ENCODE measurements at regions not wholly inside any gene's neighbourhood (a gene's known extent, or its start where the extent isn't known, plus 50 kb on each side); places are given as distances from the start of the nearest gene placed in this dataset.

DNA sequence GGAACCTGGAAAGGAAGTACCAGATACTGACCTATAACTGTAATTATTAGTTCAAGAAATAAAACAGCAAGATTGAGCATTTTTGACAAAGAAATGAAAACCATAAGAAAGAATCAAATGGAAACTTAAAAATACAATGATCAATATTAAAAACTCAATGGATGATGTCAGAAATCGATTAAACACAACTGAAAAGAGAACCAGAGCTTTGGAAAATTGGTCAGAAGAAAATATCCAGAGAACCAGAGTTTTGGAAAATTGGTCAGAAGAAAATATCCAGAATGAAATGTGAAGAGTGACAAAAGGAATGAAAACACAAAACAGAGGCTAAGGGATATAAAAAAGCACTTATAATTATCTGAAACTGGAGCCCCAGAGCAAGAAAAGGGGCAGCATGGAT is 438.6 kb downstream of the AJAP1 start:
- DNase-seq = no peak

DNA sequence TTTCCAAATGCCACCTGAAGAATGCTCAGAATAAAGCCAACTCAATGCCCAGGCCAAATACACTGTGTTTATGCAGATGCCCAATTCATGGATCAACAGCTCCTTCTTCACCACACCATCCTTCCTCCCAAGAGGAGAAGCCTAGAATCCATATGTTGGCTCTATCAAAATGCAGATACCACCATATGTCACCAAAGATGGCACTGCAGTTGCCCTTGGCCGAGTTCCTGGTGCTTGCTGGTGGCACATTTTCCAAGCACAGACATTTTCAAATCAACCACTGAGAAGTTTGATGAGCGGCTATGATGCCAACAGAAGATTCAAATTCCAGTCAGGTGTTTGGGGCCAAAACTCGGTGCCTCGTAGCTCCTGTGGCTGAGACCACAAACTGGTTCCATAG is 430.3 kb downstream of the AJAP1 start:
- DNase-seq = no peak

DNA sequence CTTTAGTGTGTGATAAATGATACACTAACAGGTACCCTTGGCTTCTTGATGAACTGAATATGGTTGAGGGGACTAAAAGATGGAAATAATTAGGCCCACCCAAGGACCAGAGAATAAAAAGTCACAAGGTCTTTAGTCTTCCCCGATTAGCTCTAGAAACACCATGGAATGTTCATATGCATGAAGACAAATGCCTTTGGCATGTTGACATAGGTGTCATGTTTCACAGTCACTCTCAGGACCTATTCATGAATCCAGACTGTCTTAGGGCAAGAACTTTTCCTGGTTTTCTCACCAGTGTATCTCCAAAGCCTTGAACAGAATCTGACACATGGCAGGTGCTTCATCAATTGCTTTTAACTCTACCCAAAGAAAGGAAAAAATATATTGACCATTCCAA is 412.8 kb downstream of the AJAP1 start:
- no peak for DNase-seq

DNA sequence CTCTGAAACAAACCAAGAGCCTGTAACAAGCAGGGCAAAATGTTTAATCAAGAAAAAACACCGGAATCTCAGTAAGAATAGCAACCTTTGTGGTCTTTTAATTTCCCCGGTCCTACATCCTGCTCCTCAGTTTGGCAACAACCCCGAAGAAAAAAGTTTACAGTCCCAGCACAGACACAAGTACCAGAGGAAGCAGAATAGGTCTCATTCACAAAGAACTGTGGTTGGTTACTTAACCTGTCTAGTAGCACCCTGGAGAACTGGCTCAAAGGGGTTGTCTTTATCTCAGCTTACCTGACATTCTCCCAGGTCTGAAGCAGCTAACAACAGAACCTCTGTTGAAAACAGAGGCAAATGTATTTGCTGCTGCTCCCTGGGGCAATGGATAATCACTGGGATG is 399.3 kb downstream of the AJAP1 start:
- no peak for DNase-seq

DNA sequence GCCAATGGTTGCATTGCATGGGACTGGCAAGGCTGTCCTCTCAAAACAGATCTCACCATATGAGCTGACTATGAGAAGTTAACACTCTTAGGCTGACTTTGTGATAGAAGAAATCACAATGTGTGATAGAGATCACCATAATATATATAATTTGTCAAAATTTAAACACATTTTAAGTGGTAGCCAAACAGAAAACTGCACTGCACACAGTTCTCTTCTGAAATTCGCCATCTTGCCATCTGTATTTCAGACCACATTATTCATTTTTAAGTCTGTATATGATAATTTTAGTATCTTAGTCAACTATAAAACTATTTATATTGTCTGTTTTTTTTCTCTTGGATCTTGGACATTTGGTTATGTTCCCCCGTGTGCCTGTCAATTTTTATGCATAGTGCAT is 374.7 kb downstream of the AJAP1 start:
- DNase-seq = no peak

DNA sequence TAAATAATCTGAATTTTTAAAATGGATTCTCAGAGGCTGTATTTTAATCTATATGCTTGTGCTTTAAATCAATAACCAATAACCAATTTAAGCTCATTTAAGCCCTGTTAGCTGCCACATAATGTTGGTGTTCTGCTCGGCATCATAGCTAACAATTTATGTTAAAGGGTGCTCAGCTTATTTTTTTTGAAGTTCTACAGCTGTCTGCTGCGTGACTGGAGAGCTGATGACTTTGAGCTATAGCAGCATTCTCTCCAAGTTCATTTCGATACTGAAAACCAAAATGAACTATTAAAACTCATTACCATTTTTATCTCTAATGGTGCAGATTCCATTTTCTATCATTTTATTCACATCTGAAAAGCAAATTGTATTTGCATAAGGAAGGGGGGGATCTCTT is 357.8 kb downstream of the AJAP1 start:
- no peak for DNase-seq

DNA sequence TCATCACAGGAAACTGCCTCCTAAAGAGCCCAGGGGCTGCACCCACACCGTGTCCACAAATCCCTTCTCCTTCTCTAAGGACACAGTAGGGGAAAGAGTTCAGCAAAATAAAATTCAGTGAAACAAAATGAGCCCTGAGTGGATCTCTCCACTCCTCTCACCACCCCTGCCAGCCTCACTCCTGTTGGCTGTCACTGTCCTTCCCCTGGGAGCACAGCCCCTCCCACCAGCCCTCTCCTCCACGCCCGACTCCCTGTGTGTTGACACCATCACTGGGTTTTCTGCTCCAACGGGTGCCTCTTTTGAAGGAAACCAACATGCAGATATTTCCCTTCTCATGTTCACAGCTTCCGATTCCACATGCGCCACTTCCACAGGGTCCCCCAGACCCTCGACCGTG is 356.2 kb downstream of the AJAP1 start:
- DNase-seq = no peak

DNA sequence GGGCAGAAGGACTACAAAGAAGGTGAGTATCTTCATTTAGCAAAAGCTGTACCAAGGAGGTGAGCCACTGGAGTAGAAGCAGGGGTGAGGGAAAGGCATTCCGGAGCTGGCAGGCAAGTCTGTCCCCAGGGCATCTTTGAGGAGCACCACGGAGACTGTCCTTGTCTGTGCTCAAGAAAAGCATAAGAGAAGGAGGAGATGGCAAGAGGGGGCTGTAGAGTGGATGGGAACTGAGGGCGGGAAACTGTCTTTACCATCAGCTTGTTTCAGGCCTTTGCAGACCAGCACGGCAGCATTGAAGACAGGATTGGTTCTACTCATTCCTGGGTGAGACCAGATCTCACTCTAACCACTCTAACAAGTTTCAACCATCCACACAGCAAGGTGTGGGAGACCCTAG is 355.8 kb downstream of the AJAP1 start:
- DNase-seq = no peak

DNA sequence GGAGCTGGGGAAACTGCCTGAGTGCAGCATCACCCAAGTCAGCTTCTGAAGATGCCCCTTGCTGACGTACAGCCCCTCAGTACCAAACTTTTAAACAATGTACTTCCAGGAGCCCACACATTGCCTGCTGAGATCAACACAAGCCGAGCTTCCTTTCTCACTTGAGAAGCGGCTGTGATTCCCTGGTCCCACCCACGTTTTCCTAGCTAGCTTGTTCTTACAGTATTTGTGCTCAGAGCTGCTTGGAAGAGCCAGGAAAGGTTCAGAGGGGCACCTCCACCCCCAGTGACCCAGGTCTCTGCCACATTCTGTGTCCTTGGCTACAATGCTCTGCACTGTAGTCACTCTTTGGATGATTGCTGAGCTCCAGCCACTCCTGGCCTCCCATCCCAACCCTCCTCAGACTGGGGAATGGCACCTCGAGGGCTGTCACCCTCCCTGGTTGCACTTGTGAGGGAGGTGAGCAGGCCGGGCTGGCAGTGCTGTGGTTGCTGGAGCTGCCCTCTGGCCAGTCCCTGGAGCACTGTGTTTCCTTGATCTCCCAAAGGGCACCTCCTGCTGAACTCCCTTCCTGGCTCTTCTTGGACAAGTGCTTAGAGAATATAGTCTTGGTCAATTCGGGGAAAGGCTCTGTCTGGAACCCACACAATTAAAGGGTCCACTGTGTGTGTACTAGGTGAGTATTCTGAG is 355.1 kb downstream of the AJAP1 start:
- peak in 3 of 51 donors; percentile 2 to 13 (median 13) for DNase-seq

DNA sequence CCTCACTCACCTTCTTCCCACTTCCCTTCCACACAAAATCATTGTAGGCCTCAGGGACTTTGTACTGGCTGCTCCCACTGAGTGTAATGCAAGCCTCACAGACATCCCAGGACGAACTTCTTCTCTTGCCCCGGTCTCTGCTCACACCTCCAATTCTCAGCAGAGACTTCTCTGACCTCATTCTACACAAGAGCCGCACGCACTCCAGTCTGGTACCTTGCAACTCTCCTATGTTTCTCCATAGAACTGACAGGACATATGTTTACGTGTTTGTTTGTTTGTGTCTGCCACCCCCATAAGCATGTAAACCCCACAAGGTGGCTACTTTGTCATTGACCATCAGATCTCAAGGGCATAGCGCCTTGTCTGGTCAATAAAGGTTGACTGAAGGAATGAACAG is 350.8 kb downstream of the AJAP1 start:
- no peak for DNase-seq

DNA sequence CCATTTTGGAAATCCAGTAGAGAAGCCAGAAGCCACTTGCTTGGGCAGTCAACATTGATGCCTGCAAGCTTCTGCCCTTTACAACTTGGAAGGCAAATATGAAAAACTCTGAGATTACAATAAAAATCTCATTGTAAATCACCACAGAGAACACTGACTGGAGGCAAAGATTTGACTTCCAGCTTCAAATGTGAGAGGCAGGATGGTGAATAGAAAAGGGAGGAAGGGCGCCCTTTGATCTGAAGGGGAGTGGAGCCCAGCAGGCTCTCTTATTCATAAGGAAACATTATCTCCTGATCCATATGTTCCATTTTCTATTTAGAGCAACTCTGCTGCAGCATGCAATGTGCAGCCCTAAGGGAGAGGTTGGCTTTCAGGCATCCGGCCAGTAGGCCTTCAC is 348.3 kb downstream of the AJAP1 start:
- no peak for DNase-seq

DNA sequence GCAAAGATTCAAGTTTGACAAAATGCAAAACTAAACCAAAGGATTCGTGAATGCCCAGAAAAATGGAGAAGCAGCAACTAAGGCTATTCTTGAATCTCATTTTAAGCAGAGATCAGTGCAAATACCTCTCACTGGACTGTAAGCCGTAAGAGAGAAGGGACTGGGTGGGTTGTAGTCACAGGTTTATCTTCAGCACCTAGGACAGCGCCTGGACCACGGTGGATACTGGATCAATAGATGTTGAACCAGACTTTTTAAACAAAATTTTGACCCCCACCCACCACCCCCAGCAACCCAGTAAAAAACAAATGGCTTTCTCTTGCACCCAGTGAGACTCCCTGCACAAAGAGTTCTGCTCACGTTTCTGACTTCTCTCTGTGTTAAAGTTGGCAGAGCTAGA is 347.1 kb downstream of the AJAP1 start:
- DNase-seq = no peak

DNA sequence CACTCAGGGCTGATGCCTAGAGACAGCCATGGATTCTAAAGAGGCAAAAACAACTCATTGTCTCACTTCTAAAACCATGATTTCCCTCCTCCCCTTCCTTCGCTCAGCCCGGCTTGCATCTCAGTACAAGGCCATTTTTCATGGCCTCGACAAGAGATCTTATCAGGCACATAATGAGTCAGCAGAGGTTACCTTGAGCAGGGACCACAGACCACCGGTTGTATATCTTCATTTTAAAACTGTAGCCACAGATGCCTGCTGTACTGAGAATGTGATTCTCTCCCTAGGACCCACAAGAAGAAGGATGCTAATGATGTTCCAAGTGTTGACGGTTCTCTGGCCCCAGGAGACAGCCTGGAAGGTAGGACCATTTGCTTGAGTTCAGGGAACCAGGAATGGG is 331.9 kb downstream of the AJAP1 start:
- DNase-seq = no peak

DNA sequence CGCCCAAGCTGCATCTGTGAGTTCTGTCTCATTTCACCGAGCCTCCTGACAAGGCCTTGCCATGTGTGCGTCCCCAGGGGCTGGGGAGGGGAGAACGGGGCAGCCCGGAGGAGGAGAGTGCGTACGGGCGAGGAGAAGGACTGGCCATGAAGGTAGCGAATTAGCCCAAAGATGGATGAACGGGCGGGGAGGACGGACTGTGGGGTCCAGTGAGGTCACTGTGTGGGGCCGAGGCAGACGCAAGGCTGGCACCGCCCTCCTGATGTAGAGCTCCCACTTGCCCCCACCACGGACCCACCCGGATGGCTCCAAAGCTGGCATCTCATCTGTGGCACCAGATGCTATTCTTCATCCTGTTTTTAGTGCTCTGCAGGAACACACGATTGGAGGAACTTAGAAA is 330.4 kb downstream of the AJAP1 start:
- DNase-seq = no peak

DNA sequence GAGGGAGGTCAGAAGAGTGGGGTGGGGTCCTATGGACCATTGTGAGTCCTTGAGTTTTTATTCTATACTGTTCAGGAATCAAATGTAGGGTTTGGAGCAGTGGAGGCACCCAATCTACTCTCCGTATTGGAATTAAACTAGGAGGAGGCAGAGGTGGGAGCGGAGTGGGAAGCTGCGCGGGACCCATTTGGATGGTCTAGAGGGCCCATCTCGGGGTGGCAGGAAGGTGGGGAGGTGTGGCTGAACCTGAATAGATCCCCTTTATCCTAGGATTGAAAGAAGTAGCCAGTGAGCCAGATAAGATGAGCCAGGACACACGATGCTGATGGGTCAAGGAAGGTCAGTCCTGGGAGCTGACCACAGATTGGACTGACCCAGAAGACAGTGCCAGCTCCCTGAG is 325.8 kb downstream of the AJAP1 start:
- DNase-seq = no peak

DNA sequence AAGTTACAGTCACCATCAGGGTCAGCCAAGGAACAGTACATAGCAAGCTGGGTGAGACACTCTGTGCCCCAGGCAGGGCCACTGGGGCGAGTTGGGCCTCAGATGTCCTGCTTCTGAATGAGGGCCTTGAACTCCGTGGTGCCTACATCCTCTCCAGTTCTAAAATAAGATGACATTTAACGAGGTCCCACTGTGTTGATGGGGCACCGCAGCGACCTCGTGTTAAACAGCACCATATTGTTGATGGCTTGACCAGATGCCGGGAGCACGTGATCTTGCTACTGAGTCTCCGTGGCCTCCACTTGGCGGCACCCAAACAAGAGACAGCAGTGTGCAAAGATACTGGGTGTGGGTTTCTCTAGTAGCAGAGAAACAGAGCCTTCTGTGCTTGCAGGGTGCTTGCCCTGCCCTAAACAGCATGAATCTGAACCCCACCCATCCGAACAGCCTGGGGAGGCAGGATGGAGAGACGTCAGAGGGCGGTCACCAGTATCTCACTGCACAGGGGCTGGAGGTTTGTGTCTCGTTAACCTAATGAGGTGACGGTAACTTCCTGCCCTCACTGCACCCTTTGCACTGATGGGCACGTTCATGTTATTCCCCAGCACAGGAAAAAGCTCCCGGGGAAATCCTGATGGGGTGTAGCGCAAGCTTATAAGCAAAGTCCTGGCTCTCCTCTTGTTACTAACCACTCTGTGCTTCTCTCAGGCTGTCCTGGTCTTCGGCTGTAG is 324.4 kb downstream of the AJAP1 start:
- DNase-seq = peak in 1 of 51 donors; percentile 2

DNA sequence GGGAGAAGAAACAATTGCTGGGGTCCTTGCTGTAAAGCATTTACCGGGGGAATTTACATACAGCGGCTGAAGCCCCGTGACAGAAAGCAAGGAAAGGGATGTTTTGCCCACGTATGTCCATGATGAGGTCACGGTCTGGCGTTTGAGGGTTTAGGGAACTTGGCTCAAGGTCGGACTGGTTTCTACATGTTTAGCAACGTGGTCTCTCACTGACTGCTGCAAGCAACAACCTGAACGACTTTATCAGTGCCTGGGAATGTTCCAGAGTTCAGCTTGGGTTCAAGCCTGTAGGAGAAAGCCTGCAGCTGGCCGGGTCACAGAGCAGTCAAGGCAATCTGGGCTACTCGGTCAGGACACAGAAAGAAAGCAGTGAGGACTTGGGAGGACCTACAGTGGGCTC is 323.3 kb downstream of the AJAP1 start:
- DNase-seq = no peak

DNA sequence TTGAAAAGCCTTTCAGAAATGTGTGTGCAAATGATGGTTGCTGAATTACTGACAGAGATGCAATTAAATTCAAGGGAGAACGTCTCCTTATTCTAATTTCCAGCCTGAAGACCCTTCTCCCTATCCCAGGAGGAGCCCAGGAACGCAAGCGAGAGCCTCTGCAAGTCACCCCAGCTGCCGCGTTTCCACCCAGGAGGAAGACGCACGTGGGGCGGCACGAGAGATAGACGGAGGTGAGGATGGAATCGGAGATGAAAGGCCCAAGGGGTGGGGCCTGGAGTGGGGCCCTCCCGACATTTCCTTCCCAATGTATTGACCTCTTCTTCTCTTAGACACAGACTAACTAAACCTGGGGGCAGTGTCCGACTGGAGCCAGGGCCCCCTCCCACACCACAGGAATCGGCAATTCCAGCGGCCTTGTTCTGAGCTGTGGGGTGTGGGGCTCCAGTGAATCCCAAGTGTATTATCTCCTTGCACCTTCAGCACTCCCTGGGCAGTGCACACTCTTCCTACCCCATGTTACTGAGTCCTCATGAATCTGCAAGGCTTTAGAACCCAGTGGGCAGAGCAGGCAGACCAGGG is 322.5 kb downstream of the AJAP1 start:
- no peak for DNase-seq

DNA sequence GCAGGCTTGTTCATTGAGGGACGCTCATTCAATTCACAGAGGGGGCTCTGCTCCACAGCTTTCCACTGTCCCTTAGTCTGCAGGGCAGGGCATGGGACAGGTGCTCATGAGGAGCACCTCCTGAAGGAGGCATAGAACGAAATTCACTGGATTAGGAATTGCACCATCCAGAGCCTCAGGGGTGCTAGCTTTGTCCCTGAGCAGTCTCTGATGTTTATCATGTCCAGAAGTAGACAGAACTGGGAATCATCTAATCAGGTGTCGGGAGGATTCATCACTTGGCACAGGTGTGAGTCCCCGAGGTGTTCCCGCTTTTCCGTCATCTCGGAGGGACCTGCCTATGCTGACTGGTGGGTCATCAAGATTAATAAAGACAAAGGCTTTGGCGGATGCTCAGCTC is 321.4 kb downstream of the AJAP1 start:
- DNase-seq = no peak

DNA sequence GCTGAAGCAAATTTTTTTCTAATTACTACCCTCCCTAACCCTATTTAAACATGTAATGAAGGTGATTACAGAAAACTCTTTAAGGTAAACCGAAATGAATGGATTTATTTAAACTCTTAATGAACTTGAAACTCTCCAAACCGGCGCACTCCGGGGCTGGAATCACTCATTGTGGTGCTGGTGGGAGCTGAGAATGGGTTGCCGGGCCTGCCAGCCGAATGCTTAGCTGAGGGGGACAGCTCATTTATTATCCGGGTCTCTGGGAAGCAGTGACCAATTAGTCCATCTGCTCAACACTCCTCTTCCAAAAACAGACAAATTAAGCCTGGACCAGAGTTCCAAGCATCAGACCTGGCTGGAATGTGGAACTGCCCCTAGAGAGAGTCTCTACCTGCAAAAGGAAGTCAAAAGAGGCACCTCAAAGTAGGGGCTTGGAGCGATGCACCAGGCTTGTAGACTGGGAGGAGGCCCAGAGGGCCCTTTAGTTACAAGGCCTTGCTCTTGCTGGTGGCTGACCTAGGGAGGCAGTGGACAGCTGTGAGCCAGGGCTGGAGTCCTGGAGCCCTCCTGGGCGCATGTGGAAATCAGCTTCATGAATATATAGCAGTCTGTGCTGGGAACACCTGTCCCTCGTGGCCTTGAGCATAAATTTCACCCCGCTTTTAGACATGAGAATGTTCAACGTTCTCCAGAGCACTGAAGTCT is 320.7 kb downstream of the AJAP1 start:
- DNase-seq = no peak

DNA sequence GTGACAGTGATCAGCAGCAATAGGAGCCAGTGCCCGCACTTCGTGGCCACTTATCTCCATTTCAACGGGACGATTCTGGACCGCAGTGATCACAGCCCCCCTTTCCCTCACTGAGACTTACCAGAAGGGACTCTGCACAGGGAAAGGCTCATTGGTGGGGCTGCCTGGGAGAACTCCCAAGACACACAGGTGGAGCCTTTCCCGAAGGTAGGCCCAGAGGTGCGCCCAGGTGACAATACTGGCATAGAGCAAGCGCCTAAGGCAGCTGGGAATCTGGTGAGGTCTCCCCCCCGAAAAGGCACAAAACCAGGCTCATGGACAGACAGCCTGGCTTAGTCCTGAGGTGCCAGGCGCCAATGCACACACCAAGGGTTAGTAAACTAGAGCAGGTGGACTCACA is 318.9 kb downstream of the AJAP1 start:
- DNase-seq = no peak

DNA sequence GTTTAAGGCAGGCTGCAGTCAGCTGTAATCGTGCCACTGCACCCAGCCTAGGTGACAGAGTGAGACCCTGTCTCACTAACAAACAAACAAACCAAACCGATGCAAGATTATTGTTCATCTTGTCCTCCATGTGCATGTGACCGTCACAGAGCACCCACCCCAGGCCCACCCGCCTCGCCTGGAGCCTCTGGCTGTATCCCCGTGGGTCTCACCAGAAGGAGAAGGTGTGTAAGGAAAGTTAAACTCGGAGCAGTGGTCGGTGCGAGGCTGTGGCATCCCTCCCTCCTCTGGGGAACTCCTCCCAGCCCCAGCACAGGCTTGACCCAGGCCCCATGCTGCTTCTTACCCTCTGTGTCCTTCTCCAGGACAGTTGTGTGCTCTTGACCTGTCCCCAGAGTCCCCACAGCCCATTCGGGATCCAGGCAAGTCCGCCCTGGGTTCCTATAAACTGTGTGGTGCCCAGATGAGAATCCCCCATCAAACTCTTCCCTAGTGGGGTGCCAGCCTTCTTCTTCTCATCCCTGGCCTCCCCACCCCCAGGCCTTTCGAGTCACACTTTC is 318.4 kb downstream of the AJAP1 start:
- DNase-seq = no peak

Measured in hypothalamus (tissue), 51 donors.